Bronchial epithelial cell (primary cell): ENCODE measurements at regions not wholly inside any gene's neighbourhood (a gene's known extent, or its start where the extent isn't known, plus 50 kb on each side); places are given as distances from the start of the nearest gene placed in this dataset.

Experiments used
- DNase-seq: peaks from one replicate; pipeline ENCODE4 v3.0.0-alpha.2; 2010; ENCODE audit warnings: low read depth
- FAIRE-seq: peaks from 2 replicates; lab custom pipeline; 2011; peaks lifted over from hg19 to GRCh38; lab: Jason Lieb, UNC
- H3K27me3 ChIP-seq: 2 replicates; pipeline ENCODE4 v1.5.1; 2011; ENCODE audit warnings: low read length; ENCODE audit not compliant: control insufficient read depth, insufficient read depth
- H3K36me3 ChIP-seq: 2 replicates; pipeline ENCODE4 v1.5.1; 2011; ENCODE audit warnings: low read length; ENCODE audit not compliant: control insufficient read depth, insufficient read depth
- H3K4me3 ChIP-seq: 2 replicates; pipeline ENCODE4 v1.5.1; 2011; ENCODE audit warnings: mild to moderate bottlenecking, low read depth, low read length, control low read depth
- CTCF ChIP-seq: IDR thresholded peaks from 2 replicates; pipeline ENCODE4 v1.5.1; 2011; ENCODE audit warnings: mild to moderate bottlenecking, moderate library complexity, low read length, control low read depth, inconsistent platforms; ENCODE audit not compliant: insufficient read depth, severe bottlenecking

DNA sequence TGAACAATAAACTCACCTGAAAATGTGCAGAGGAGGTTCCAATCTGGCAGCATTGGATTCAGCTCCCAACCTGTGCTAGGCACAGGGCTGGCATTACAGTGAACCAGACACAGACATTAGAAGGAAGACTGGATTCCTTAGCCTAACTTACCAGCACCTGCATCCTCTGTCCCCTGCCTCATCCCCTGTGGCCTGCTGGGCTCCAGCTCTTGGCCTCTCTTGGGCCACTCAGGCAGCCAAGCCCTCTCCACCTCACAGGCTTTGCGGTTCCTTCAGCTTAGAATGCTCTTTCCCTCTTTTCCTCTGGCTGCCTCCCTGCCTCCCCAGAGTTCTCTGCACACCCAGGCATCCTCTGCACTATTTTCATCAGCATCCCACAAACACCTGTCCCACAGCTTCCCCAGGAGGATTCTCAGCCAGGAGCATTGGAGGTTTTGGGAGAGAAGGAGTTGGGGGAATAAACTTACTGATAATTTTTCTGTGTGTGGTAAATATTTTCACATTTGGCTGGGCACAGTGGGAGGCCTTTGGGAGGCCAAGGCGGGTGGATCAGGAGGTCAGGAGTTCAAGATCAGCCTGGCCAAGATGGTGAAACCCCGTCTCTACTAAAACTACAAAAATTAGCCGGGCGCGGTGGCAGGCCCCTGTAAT lies 132.0 kb downstream of the INHBB start:
- Histone ChIP-seq H3K4me3 (no peak overlapping the region), H3K36me3 (no peaks in the 10 kb centered on the region), H3K27me3 (no peaks in the 10 kb centered on the region)
- TF ChIP-seq CTCF: no peak
- FAIRE-seq: no peak
- DNase-seq: no peak

DNA sequence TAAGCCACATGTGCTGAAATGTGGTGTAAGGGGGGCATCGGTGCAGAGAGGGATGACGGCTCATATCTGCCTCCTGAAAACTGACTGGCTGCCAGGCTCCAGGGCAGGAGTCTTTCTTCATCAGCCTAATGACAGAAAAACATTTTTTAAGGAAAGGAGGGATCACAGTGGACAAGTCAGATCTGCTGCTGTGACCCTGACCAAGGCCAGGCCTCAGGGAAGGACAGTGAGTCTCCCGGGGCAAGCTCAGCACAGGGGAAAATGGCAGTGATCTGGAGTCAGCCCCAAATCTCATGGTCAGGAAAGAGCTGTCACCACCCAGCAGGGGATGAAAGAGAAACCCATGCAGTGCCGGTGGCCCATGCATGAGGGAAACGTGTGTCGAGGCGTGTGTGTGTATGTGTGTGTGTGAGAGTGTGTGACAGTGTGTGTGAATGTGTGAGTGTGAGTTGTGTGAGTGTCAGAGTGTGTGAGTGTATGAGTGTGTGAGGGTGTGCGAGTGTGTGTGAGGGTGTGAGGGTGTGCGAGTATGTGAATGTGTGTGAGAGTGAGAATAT lies 134.5 kb downstream of the INHBB start:
- no peak for DNase-seq
- Histone ChIP-seq H3K4me3 (no peak overlapping the region), H3K27me3 (no peaks in the 10 kb centered on the region), H3K36me3 (no peaks in the 10 kb centered on the region)
- no peak for FAIRE-seq
- TF ChIP-seq CTCF: no peak

- DNase-seq: no peak
- no peak for TF ChIP-seq CTCF
- peak; percentile 98 for FAIRE-seq
- H3K4me3 ChIP-seq: no peak overlapping the region
- no peaks in the 10 kb centered on the region for H3K27me3 ChIP-seq
- no peaks in the 10 kb centered on the region for H3K36me3 ChIP-seq
Observed at GRCh38 chr2:120480903-120481445, 135.0 kb downstream of the INHBB start.

GRCh38 chr2:120481446-120482194 lies 135.7 kb downstream of the INHBB start:
- DNase-seq (no peak), FAIRE-seq (no peak)
- Histone ChIP-seq H3K27me3 (no peaks in the 10 kb centered on the region), H3K4me3 (no peak overlapping the region), H3K36me3 (no peaks in the 10 kb centered on the region)
- TF ChIP-seq CTCF: no peak

- TF ChIP-seq CTCF: no peak
- Histone ChIP-seq H3K36me3 (no peaks in the 10 kb centered on the region), H3K4me3 (no peak overlapping the region), H3K27me3 (no peaks in the 10 kb centered on the region)
- DNase-seq (no peak), FAIRE-seq (no peak)
Observed at GRCh38 chr2:120482334-120482733, 136.4 kb downstream of the INHBB start.
